ENCODE measurements at regions not wholly inside any gene's neighbourhood (a gene's known extent, or its start where the extent isn't known, plus 50 kb on each side); places are given as distances from the start of the nearest gene placed in this dataset.

DNA sequence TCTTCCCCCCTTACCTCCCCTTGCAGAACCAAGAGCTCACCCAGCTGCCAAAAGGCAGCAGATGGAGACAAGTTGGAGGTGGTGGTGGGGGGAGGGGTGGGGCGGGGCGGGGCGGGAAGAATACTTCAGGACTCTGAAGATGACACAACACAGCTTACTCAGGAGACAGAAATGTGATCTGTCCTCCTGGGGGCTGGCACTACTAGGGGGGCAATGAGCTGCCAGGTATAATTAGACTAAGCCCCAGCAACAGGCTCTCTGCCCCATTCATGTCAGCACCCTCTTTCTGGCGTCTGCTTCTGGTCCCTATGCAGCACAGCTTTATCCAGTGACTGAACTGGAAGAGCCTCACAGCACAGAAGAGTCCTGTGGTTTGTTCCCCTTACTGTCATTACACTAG, 407.0 kb downstream of the MED13L start:
- TF ChIP-seq, protein P1, sequence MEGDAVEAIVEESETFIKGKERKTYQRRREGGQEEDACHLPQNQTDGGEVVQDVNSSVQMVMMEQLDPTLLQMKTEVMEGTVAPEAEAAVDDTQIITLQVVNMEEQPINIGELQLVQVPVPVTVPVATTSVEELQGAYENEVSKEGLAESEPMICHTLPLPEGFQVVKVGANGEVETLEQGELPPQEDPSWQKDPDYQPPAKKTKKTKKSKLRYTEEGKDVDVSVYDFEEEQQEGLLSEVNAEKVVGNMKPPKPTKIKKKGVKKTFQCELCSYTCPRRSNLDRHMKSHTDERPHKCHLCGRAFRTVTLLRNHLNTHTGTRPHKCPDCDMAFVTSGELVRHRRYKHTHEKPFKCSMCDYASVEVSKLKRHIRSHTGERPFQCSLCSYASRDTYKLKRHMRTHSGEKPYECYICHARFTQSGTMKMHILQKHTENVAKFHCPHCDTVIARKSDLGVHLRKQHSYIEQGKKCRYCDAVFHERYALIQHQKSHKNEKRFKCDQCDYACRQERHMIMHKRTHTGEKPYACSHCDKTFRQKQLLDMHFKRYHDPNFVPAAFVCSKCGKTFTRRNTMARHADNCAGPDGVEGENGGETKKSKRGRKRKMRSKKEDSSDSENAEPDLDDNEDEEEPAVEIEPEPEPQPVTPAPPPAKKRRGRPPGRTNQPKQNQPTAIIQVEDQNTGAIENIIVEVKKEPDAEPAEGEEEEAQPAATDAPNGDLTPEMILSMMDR (conservative IDR thresholded peaks at IDR 0.05; ENCODE audit: low read length): no peak
- TF ChIP-seq EZH2phosphoT487 (IDR thresholded peaks at IDR 0.05; ENCODE audit: borderline replicate concordance): no peak

Data from Loucy (cell line).